Prostate gland (tissue), 2 donors: ENCODE measurements at regions not wholly inside any gene's neighbourhood (a gene's known extent, or its start where the extent isn't known, plus 50 kb on each side); places are given as distances from the start of the nearest gene placed in this dataset.

Experiments
- DNase-seq: peaks from one replicate; pipeline ENCODE4 v3.0.0-alpha.2; 2019; ENCODE audit warnings: low spot score
- H3K27ac ChIP-seq, 2 donors: fragments of 200-600 bp; sonication (generic); 2 replicates each; pipeline ENCODE4 v1.5.1; 2017 to 2019
- H3K27me3 ChIP-seq: fragments of 200-600 bp; sonication (generic); replicated peaks from 2 replicates; pipeline ENCODE4 v1.5.1; 2019; ENCODE audit not compliant: insufficient read depth
- H3K36me3 ChIP-seq, 2 donors: fragments of 200-600 bp; sonication (generic); 1 replicate in 1 of 2; 2 replicates in 1 of 2; pipeline versions ENCODE4 v1.5.1 to v1.8.1; 2017 to 2019
- H3K4me1 ChIP-seq: fragments of 200-600 bp; sonication (generic); replicated peaks from 2 replicates; pipeline ENCODE4 v1.5.1; 2019
- H3K4me3 ChIP-seq, 2 donors: fragments of 200-600 bp; sonication (generic); 2 replicates each; pipeline ENCODE4 v1.5.1; 2017 to 2019
- H3K9me3 ChIP-seq: fragments of 200-600 bp; sonication (generic); 2 replicates; pipeline ENCODE4 v1.5.1; 2017
- POLR2A ChIP-seq: fragments of 450-650 bp; IDR thresholded peaks from one replicate; pipeline ENCODE4 v1.6.1; 2016; ENCODE audit warnings: antibody characterized with exemption, mild to moderate bottlenecking
- POLR2AphosphoS5 ChIP-seq: sonication (generic); formaldehyde crosslinking; IDR thresholded peaks from one replicate; pipeline ENCODE4 v1.6.1; 2017; ENCODE audit warnings: antibody characterized with exemption
- WGBS: methylation state at CpG from one replicate; pipeline ENCODE4 v1.1.5; 2018; 5-methylcytosine and 5-hydroxymethylcytosine counted together
- intact Hi-C: fragments of 100-400 bp; cut with DNase I; formaldehyde crosslinking; loops from one replicate; pipeline ENCODE4 v1.14.2; 2022
- TF ChIP-seq, protein P1 (sequence below), 4 experiments: fragments of 200-600 bp in 2 of 4; fragments of 450-650 bp in 2 of 4; sonication (generic) in 2 of 4; IDR thresholded peaks; 1 replicate in 3 of 4; 2 replicates in 1 of 4; pipeline ENCODE4 v1.5.1; 2016 to 2019; ENCODE audit warnings: antibody characterized with exemption in 4 of 4, mild to moderate bottlenecking in 2 of 4, moderate library complexity in 2 of 4

DNA sequence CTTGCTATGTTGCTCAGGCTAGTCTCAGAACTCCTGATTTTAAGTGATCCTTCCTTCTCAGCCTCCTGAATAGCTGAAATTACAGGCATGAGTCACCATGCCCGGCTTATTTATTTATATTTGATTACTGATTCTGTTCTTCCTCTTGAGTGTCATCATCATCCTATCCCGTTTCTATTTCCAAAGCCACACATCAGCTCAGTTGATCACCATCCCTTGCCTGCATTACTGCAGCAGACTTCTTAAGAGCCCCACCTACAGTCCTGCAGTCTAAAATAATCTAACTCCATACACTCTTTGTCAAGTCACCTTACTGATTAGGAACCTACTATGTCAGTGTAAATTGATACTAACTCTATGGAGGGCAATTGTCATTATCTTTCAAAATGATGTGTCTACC, 138.9 kb upstream of the RAI14 start:
- Histone ChIP-seq H3K4me1 (no peaks in the 10 kb centered on the region), H3K27ac (no peak overlapping the region), H3K36me3 (no peaks in the 10 kb centered on the region), H3K9me3 (no peaks in the 10 kb centered on the region), H3K27me3 (no peaks in the 10 kb centered on the region), H3K4me3 (no peak overlapping the region)
- WGBS: 42% methylated on average over 2 of the region's 2 CpGs
- intact Hi-C loops: no loop called here
- TF ChIP-seq POLR2AphosphoS5: no peak
- TF ChIP-seq POLR2A: no peak
- TF ChIP-seq, protein P1, sequence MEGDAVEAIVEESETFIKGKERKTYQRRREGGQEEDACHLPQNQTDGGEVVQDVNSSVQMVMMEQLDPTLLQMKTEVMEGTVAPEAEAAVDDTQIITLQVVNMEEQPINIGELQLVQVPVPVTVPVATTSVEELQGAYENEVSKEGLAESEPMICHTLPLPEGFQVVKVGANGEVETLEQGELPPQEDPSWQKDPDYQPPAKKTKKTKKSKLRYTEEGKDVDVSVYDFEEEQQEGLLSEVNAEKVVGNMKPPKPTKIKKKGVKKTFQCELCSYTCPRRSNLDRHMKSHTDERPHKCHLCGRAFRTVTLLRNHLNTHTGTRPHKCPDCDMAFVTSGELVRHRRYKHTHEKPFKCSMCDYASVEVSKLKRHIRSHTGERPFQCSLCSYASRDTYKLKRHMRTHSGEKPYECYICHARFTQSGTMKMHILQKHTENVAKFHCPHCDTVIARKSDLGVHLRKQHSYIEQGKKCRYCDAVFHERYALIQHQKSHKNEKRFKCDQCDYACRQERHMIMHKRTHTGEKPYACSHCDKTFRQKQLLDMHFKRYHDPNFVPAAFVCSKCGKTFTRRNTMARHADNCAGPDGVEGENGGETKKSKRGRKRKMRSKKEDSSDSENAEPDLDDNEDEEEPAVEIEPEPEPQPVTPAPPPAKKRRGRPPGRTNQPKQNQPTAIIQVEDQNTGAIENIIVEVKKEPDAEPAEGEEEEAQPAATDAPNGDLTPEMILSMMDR (IDR thresholded peaks at IDR 0.05): no peak
- no peak for DNase-seq

DNA sequence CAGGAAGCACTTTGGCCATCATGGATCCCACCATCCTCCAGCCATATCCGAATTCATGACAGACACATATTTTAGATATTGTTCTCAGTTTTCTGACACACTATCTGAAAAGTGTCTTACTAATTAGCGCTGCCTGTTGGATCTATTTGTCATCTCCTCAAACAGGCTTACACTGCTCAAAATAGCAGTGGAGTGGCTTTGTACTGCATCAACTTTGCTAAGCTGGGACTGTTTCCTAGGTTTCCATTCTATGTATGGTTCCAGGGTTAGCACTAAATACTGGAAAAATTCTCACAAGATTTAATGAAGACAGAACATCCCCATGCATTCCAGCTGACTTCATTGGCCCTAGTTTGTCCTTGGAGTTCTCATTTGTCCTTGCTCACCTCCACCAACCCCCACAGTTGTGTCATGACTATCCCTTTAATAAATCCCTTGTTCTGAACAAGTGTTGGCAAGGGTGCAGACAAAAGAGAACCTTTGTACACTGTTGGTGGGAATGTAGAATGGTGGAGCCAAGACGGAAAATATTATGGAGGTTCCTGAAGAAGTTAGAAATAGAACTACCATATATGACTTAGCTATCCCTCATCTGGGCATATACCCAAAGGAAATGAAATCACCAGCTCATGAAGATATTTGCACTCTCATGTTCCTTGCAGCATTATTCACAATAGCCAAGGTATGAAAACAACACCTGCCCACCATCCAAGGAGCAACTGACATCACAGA, 136.5 kb upstream of the RAI14 start:
- no peaks in the 10 kb centered on the region for H3K36me3 ChIP-seq
- H3K27me3 ChIP-seq: no peaks in the 10 kb centered on the region
- H3K9me3 ChIP-seq: no peaks in the 10 kb centered on the region
- intact Hi-C loops: loop anchor here (5.0 kb wide), 1 partner anchor 32 kb away; no protein-coding TSS in a partner anchor
- WGBS: 33% methylated on average over 3 of the region's 3 CpGs
- H3K4me1 ChIP-seq: no peaks in the 10 kb centered on the region
- no peak overlapping the region for H3K27ac ChIP-seq
- H3K4me3 ChIP-seq: no peak overlapping the region
- DNase-seq: no peak
- TF ChIP-seq, protein P1 (IDR thresholded peaks at IDR 0.05): no peak
- TF ChIP-seq POLR2A (no peak), POLR2AphosphoS5 (no peak)

DNA sequence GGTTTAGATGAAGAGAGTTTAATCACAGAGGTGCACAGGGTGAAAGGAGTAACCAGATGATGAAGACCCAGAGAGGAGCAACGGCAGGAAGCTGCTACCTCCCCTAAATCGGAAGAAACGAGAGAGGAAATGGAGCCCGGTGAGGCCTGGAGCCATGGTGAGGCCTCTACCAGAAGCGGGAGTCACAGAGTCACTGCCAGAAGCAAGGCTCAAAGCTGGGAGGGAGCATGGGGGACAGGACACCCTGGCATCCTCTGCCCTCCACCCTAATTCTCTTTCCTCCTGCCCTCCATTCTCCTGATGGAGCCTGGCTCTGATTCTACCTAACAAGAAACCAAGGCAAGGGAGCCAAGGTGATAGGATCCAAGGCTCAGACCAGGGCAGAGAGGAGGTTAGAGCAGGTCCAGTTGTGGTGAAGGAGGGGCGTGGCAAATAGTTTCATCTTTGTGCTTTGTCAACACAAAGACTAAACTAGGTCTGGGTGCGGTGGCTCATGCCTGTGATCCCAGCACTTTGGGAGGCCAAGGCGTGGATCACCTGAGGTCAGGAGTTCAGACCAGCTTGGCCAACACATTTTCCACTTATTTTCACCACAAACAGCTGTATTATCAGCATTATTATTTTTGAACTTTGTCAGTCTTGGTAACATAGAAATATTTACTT, 134.4 kb upstream of the RAI14 start:
- 88% methylated on average over 8 of the region's 8 CpGs for whole genome bisulfite sequencing
- Histone ChIP-seq H3K27me3 (no peaks in the 10 kb centered on the region), H3K4me1 (no peaks in the 10 kb centered on the region), H3K36me3 (no peaks in the 10 kb centered on the region), H3K4me3 (no peak overlapping the region), H3K27ac (no peak overlapping the region), H3K9me3 (no peaks in the 10 kb centered on the region)
- TF ChIP-seq, protein P1 (IDR thresholded peaks at IDR 0.05): no peak
- TF ChIP-seq POLR2AphosphoS5 (no peak), POLR2A (no peak)
- intact Hi-C loops: loop anchor here (2.0 to 5.0 kb wide), 2 partner anchors 34 to 377 kb away; no protein-coding TSS in a partner anchor
- no peak for DNase-seq

DNA sequence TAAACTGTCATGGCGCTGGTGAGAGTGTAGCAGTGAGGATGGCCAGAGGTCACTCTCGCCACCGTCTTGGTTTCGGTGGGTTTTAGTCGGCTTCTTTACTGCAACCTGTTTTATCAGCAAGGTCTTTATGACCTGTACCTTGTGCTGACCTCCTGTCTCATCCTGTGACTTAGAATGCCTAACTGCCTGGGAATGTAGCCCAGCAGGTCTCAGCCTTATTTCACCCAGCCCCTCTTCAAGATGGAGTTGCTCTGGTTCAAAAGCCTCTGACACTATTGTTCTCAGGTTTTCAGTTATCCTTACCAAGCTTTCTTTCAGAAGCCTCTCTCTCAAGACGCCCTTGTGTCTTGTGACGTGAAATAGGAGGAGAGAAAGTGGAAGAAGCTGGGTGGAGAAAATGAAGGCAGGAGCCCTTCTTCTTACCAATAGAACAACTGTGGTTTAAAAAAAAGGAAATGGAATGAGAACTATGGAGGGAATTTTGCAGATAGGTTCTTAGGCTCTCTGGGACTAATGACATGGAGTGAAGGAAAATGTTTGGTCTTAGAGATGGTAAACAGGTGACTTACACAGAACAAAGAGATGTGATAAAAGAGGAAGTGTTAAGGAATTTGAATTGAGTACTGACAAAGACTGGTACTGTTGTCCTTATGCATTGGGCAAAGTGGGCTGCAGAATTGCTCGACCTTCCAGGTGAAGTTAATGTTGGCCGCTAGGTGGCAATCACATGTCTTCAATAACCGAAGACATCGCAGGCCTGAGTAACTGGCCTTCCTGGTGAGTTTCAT, 133.3 kb upstream of the RAI14 start:
- DNase-seq: peak; percentile 82
- intact Hi-C loops: loop anchor here (2.0 to 5.0 kb wide), 2 partner anchors 35 to 376 kb away; no protein-coding TSS in a partner anchor
- H3K27ac ChIP-seq: no peak overlapping the region

More for the DNA sequence above, 133.3 kb upstream of the RAI14 start:
- no peak overlapping the region for H3K4me3 ChIP-seq
- H3K9me3 ChIP-seq: no peaks in the 10 kb centered on the region
- WGBS: 38% methylated on average over 11 of the region's 11 CpGs
- H3K4me1 ChIP-seq: no peaks in the 10 kb centered on the region
- H3K27me3 ChIP-seq: no peaks in the 10 kb centered on the region
- TF ChIP-seq, protein P1 (IDR thresholded peaks at IDR 0.05): peak; percentile 43 to 84 (median 78)
- TF ChIP-seq POLR2A: no peak
- peak; percentile 52 for TF ChIP-seq POLR2AphosphoS5
- no peaks in the 10 kb centered on the region for H3K36me3 ChIP-seq
